Stimulated activated CD4-positive, alpha-beta T cell treated with anti-CD3 and anti-CD28 coated beads, Interleukin-4, amount 100 ng/mL, for 48 hours (primary cell): ENCODE measurements at regions not wholly inside any gene's neighbourhood (a gene's known extent, or its start where the extent isn't known, plus 50 kb on each side); places are given as distances from the start of the nearest gene placed in this dataset.
"Not testable (repeated sequence)": the region's sequence is repeated elsewhere in the genome, so short reads cannot be mapped to it uniquely, and the experiment has no call there.

Experiments used
- DNase-seq, 2 donors: peaks; one replicate each; pipeline ENCODE4 v3.0.0-alpha.2; 2020; ENCODE audit warnings: low read depth in 2 of 2

- DNase-seq: no peak
Observed at GRCh38 chr9:71364186-71364955, 242.9 kb upstream of the TRPM3 start.

DNA sequence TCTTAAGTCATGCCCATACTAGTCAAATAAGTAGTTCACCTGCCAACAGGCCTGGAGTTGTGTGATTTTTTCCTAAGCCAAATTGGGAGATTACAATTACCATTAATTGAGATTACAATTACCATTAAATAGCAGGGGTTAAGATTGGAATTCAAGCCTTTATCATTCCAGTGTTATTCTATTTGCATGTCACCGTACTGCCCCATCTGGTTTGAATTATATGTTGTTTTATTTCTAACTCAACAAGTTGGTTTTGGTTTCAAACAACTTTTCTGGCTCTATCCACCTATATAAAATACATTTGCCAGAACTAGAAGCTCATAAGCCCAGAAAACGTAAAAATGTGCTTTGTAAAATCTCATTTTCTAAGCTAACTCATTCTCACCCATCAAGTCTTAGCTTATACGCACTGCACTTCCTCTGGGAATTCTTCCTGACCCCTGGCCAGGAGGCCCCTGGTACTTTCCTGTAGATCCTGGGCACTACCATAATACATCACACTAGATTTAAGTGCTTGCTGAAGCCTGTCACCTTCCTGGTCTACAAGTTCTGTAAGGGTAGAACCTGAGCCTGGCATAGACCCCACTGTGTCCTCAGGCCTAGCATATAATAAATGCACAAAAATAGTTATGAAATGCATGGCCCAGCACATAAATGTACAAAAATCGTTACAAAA lies 242.0 kb upstream of the TRPM3 start:
- DNase-seq: no peak

DNA sequence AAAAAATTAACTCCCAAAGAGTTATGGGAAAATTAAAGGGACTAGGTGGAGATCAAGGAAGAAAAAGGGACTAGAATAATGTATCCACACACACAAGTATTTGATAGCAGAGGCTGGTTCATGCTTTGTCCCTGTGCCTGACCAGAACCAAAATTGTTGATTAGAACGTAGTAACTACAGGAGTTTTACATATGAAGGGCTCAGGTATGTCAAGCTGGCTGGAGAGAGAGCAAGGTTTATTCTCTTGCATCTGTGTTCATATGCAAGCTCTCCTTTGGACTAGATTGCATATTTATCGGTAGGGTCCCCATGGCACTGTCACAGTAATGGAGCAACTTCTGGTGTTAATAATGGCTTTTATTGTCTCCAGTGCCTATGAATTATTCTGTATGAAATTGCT lies 239.9 kb upstream of the TRPM3 start:
- DNase-seq: no peak

DNA sequence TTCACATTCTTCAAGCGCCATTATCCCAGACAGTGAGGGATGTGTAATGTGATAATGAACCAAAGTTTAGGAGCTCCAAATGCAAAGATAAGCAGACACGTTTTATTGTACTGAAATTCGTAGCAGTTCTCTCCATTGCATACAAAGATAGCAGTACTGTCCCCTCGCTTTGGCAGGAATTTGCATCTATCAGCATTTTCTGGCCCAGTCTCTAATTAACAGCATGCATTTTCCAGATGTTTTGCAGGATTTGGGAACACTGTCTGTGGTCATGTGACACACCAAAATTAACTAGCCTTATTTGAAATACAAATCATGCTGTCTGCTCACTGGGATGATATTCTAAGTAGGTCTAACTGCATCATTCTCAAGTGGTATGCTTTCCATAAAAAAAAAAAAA lies 235.9 kb upstream of the TRPM3 start:
- DNase-seq: no peak

GRCh38 chr9:71355884-71356283 lies 234.5 kb upstream of the TRPM3 start:
- no peak for DNase-seq

DNA sequence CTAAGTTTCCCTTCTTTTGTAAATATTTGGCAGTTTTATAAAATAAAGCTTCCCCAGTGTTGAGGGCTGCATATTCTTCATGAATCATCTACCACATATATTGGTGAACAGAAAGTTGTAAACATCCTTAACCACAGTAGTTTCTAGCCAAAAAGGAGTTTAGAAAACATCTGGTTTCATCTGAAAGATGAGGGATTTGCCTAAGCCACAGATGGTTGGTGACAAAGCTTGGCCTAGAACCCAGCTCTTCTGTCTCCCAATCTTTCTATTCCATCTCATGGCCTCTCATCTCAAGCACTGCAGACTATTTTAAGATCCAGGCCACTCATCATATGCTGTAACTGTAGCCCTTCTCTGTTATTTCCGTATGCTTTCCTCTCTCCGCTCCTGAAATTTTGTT lies 232.3 kb upstream of the TRPM3 start:
- no peak for DNase-seq

DNA sequence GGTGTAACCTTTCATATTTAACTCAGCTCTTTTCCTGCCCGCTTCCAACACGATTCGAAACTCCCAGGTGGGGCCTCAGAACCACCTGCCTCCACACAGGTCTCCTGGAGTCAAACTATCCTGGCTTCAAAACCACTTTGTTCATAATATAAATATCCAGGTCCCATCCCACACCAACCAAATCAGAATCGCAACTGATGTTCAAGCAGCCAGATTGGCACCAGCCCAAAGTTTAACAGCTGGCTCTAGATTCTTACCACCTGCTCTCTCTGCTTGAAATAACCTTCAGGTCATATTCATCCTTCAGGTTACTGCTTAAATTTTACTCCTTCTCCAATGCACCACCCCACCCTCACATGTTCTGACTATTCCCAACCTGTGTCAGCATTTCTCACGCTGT lies 231.4 kb upstream of the TRPM3 start:
- no peak for DNase-seq

- DNase-seq: no peak
Observed at GRCh38 chr9:71349218-71349617, 227.8 kb upstream of the TRPM3 start.

DNA sequence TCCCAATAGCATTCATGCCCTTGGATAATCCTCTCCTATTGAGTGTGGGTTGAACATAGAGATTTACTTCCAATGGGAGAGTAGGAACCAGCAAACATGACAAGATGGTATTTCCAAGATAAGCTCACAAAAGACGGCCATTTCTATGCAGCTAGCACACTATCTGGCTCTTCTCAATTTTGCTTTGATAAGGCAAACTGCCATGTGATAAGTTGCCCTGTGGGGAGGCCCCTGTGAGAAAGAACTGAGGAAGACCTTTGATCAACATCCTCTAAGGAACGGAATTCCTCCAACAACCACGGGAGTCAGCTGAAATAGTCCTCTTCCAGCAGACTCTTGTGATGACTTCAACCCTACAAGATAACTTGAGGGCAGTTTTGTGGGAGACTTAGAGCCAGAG lies 211.9 kb upstream of the TRPM3 start:
- DNase-seq: no peak

DNA sequence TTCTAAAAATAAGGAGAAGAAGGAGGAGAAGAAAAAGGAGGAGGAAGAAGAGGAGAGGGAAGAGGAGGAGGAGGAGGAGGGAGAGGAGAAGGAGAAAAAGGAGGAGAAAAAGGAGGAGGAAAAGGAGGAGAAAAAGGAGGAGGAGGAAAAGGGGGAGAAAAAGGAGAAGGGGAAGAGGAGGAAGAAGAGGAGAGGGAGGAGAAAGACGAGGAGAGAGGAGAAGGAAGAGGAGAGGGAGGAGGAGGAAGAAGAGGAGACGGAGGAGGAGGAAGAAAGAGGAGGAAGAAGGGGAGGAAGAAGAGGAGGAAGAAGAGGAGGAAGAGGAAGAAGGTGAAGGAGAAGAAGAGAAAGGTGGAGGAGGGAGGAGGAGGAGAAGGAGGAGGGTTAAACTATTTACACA lies 210.2 kb upstream of the TRPM3 start:
- DNase-seq: no peak

GRCh38 chr9:71329873-71330272 lies 208.5 kb upstream of the TRPM3 start:
- DNase-seq: no peak

DNA sequence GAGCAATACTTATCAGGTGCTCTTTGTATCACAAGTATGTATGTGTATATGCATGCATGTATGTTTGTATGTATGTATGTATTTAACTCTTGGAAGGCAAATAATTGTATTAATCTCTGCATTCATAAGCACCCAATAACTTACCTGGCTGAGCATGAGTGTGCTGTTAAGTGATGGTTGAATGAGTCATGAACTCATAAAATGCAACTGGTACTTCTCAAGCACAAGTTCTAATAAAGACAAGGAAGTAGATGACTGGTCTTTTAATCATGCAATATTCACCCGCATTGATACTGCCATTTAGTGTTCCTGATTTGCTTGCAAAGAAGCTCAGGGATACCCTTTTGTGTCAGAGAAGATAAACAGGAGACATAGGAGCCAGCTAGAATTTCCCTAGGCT lies 204.9 kb upstream of the TRPM3 start:
- no peak for DNase-seq

DNA sequence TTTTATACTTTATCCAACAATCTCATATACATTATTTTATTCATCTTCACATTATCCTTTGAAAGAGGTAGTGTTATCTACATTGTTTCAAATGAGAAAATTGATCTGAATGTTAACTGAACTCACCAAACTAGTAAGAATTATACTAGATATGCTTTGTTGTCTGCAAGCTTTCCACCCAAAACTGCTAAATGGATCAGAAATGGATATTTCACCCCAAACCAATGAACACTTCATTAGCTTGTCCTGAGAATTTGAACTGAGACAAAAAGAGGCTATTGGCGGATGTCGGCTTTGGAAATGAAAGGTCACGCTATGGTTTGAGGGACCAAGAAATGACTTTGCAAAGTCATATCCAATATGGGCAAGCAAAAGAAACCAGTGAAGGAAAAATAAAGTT lies 201.9 kb upstream of the TRPM3 start:
- DNase-seq: no peak

- no peak for DNase-seq
Observed at GRCh38 chr9:71322311-71322710, 200.9 kb upstream of the TRPM3 start.

- DNase-seq: no peak
Observed at GRCh38 chr9:71308454-71308853, 187.0 kb upstream of the TRPM3 start.

DNA sequence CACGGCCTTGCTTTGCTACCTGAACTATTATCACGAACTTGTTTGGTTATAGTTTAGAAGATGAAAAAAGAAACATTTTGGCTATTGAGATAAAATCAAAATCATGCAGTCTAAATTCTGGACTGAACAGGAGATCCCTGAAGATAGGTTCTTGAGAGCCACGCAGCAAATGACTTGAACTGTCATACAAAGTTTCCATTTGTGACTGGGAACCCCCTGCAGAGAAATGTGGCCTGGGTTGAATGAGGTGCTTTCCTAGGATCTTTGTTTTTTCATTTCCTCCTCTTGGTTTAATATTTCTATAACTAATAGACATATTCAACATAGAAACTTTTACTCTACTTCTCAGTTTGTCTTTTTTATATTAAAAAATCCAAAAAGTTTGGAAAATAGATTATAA lies 184.7 kb upstream of the TRPM3 start:
- DNase-seq: no peak

DNA sequence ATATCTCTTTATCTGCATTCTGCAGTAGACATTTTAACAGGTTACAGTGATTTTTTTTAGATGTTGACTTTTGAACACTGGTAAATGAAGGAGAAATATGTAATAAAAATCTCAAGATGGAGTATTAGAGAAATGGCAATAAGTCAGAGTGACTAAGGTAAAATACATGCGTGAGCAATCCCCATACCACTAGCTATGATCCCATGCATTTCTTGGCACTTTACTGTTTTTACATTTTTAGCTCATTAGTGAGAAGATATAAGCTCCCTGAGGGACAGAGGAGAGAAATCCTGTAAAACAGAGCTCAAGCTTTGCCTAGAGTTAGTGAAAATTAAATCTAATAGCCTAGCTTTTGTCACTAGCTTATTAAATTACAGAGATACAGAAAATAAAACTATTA lies 181.9 kb upstream of the TRPM3 start:
- DNase-seq: no peak

GRCh38 chr9:71302776-71303175 lies 181.4 kb upstream of the TRPM3 start:
- no peak for DNase-seq

GRCh38 chr9:71295928-71296327 lies 174.5 kb upstream of the TRPM3 start:
- DNase-seq: no peak

DNA sequence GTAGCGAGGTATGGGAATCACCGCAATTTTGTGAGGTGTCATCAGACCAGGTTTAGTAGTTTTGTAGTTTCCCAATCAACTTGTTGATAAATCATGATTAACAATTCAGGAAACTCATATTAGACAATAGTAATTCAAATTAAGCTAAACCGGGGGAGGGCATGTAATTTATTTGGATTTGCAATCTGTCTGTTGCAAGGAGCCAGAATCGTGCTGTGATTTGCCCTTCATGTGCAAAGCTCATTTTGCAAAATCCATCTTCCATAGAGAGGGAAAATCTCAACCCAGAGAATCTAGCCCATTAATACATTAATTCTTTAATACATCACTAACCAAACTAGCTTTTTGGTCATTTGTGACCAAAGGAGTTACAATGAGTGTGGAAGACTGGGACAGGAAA lies 164.7 kb upstream of the TRPM3 start:
- no peak for DNase-seq

GRCh38 chr9:71285191-71285656 lies 163.8 kb upstream of the TRPM3 start:
- DNase-seq: peak; percentile 2 to 8

GRCh38 chr9:71282116-71282515 lies 160.7 kb upstream of the TRPM3 start:
- DNase-seq: not testable (repeated sequence)

- no peak for DNase-seq
Observed at GRCh38 chr9:71279151-71279739, 157.8 kb upstream of the TRPM3 start.
